ENCODE measurements at regions not wholly inside any gene's neighbourhood (a gene's known extent, or its start where the extent isn't known, plus 50 kb on each side); places are given as distances from the start of the nearest gene placed in this dataset.
"Not testable (repeated sequence)": the region's sequence is repeated elsewhere in the genome, so short reads cannot be mapped to it uniquely, and the experiment has no call there.

GRCh38 chr9:30982301-30982700 is 1402.1 kb upstream of the ACO1 start:
- no peak overlapping the region for H3K4me3 ChIP-seq (ENCODE audit: insufficient read depth, low read depth, low read length)
- no peak for DNase-seq

GRCh38 chr9:30995956-30996738 is 1388.3 kb upstream of the ACO1 start:
- no peak overlapping the region for H3K4me3 ChIP-seq (ENCODE audit: insufficient read depth, low read depth, low read length)
- H3K36me3 ChIP-seq (replicated peaks; ENCODE audit: control insufficient read depth, insufficient read depth, low read length), result no peaks in the 10 kb centered on the region
- no peak for DNase-seq
- no peaks in the 10 kb centered on the region for H3K27me3 ChIP-seq (ENCODE audit: control insufficient read depth, insufficient read depth, low read length)

More at GRCh38 chr9:30982301-30982700, 1402.1 kb upstream of the ACO1 start:
- no peaks in the 10 kb centered on the region for H3K36me3 ChIP-seq (replicated peaks; ENCODE audit: control insufficient read depth, insufficient read depth, low read length)
- no peaks in the 10 kb centered on the region for H3K27me3 ChIP-seq (ENCODE audit: control insufficient read depth, insufficient read depth, low read length)

- no peak for DNase-seq
- Histone ChIP-seq H3K27me3 (ENCODE audit: control insufficient read depth, insufficient read depth, low read length) (no peaks in the 10 kb centered on the region), H3K36me3 (replicated peaks; ENCODE audit: control insufficient read depth, insufficient read depth, low read length) (no peaks in the 10 kb centered on the region), H3K4me3 (ENCODE audit: insufficient read depth, low read depth, low read length) (no peak overlapping the region)
These were observed 1387.7 kb upstream of the ACO1 start for GRCh38 chr9:30996761-30997160.

GRCh38 chr9:30997291-30997690 is 1387.2 kb upstream of the ACO1 start:
- H3K4me3 ChIP-seq (ENCODE audit: insufficient read depth, low read depth, low read length), result no peak overlapping the region
- no peaks in the 10 kb centered on the region for H3K27me3 ChIP-seq (ENCODE audit: control insufficient read depth, insufficient read depth, low read length)
- H3K36me3 ChIP-seq (replicated peaks; ENCODE audit: control insufficient read depth, insufficient read depth, low read length), result no peaks in the 10 kb centered on the region
- DNase-seq, result no peak

GRCh38 chr9:31005086-31005665 is 1379.3 kb upstream of the ACO1 start:
- Histone ChIP-seq H3K27me3 (ENCODE audit: control insufficient read depth, insufficient read depth, low read length) (no peaks in the 10 kb centered on the region), H3K4me3 (ENCODE audit: insufficient read depth, low read depth, low read length) (no peak overlapping the region), H3K36me3 (replicated peaks; ENCODE audit: control insufficient read depth, insufficient read depth, low read length) (no peaks in the 10 kb centered on the region)
- DNase-seq, result no peak

- H3K4me3 ChIP-seq (ENCODE audit: insufficient read depth, low read depth, low read length), result no peak overlapping the region
- no peaks in the 10 kb centered on the region for H3K27me3 ChIP-seq (ENCODE audit: control insufficient read depth, insufficient read depth, low read length)
- H3K36me3 ChIP-seq (replicated peaks; ENCODE audit: control insufficient read depth, insufficient read depth, low read length), result no peaks in the 10 kb centered on the region
- DNase-seq, result no peak
These were observed 1371.1 kb upstream of the ACO1 start for GRCh38 chr9:31013371-31013770.

- H3K4me3 ChIP-seq (ENCODE audit: insufficient read depth, low read depth, low read length), result no peak overlapping the region
- no peak for DNase-seq
- no peaks in the 10 kb centered on the region for H3K27me3 ChIP-seq (ENCODE audit: control insufficient read depth, insufficient read depth, low read length)
- no peaks in the 10 kb centered on the region for H3K36me3 ChIP-seq (replicated peaks; ENCODE audit: control insufficient read depth, insufficient read depth, low read length)
These were observed 1360.6 kb upstream of the ACO1 start for GRCh38 chr9:31023847-31024246.

- Histone ChIP-seq H3K27me3 (ENCODE audit: control insufficient read depth, insufficient read depth, low read length) (no peaks in the 10 kb centered on the region), H3K36me3 (replicated peaks; ENCODE audit: control insufficient read depth, insufficient read depth, low read length) (no peaks in the 10 kb centered on the region), H3K4me3 (ENCODE audit: insufficient read depth, low read depth, low read length) (no peak overlapping the region)
- no peak for DNase-seq
These were observed 1356.8 kb upstream of the ACO1 start for GRCh38 chr9:31027678-31028077.

- no peaks in the 10 kb centered on the region for H3K36me3 ChIP-seq (replicated peaks; ENCODE audit: control insufficient read depth, insufficient read depth, low read length)
- no peaks in the 10 kb centered on the region for H3K27me3 ChIP-seq (ENCODE audit: control insufficient read depth, insufficient read depth, low read length)
- H3K4me3 ChIP-seq (ENCODE audit: insufficient read depth, low read depth, low read length), result no peak overlapping the region
- DNase-seq, result no peak
These were observed 1356.3 kb upstream of the ACO1 start for GRCh38 chr9:31028137-31028536.

- Histone ChIP-seq H3K36me3 (replicated peaks; ENCODE audit: control insufficient read depth, insufficient read depth, low read length) (no peaks in the 10 kb centered on the region), H3K27me3 (ENCODE audit: control insufficient read depth, insufficient read depth, low read length) (no peaks in the 10 kb centered on the region), H3K4me3 (ENCODE audit: insufficient read depth, low read depth, low read length) (no peak overlapping the region)
- peak; percentile 17 for DNase-seq
These were observed 1353.7 kb upstream of the ACO1 start for GRCh38 chr9:31030741-31031202.

- DNase-seq, result no peak
These were observed 1352.2 kb upstream of the ACO1 start for GRCh38 chr9:31032206-31032605.

GRCh38 chr9:31034311-31034710 is 1350.1 kb upstream of the ACO1 start:
- Histone ChIP-seq H3K27me3 (ENCODE audit: control insufficient read depth, insufficient read depth, low read length) (no peaks in the 10 kb centered on the region), H3K4me3 (ENCODE audit: insufficient read depth, low read depth, low read length) (no peak overlapping the region)
- DNase-seq, result no peak

More at GRCh38 chr9:31032206-31032605, 1352.2 kb upstream of the ACO1 start:
- Histone ChIP-seq H3K4me3 (ENCODE audit: insufficient read depth, low read depth, low read length) (no peak overlapping the region), H3K27me3 (ENCODE audit: control insufficient read depth, insufficient read depth, low read length) (no peaks in the 10 kb centered on the region), H3K36me3 (replicated peaks; ENCODE audit: control insufficient read depth, insufficient read depth, low read length) (no peaks in the 10 kb centered on the region)

GRCh38 chr9:31040564-31040963 is 1343.9 kb upstream of the ACO1 start:
- no peak overlapping the region for H3K4me3 ChIP-seq (ENCODE audit: insufficient read depth, low read depth, low read length)
- no peak for DNase-seq
- no peaks in the 10 kb centered on the region for H3K27me3 ChIP-seq (ENCODE audit: control insufficient read depth, insufficient read depth, low read length)
- H3K36me3 ChIP-seq (replicated peaks; ENCODE audit: control insufficient read depth, insufficient read depth, low read length), result no peaks in the 10 kb centered on the region

More at GRCh38 chr9:31034311-31034710, 1350.1 kb upstream of the ACO1 start:
- H3K36me3 ChIP-seq (replicated peaks; ENCODE audit: control insufficient read depth, insufficient read depth, low read length), result no peaks in the 10 kb centered on the region

GRCh38 chr9:31045810-31046209 is 1338.6 kb upstream of the ACO1 start:
- H3K36me3 ChIP-seq (replicated peaks; ENCODE audit: control insufficient read depth, insufficient read depth, low read length), result no peaks in the 10 kb centered on the region
- no peak for DNase-seq
- H3K4me3 ChIP-seq (ENCODE audit: insufficient read depth, low read depth, low read length), result no peak overlapping the region

GRCh38 chr9:31061592-31061991 is 1322.9 kb upstream of the ACO1 start:
- H3K27me3 ChIP-seq (ENCODE audit: control insufficient read depth, insufficient read depth, low read length); H3K4me3 ChIP-seq (ENCODE audit: insufficient read depth, low read depth, low read length); DNase-seq; H3K36me3 ChIP-seq (replicated peaks; ENCODE audit: control insufficient read depth, insufficient read depth, low read length): not testable (repeated sequence)

More at GRCh38 chr9:31045810-31046209, 1338.6 kb upstream of the ACO1 start:
- H3K27me3 ChIP-seq (ENCODE audit: control insufficient read depth, insufficient read depth, low read length), result no peaks in the 10 kb centered on the region
